Head of caudate nucleus (tissue), 42 donors: ENCODE measurements at regions not wholly inside any gene's neighbourhood (a gene's known extent, or its start where the extent isn't known, plus 50 kb on each side); places are given as distances from the start of the nearest gene placed in this dataset.

ENCODE experiments used
- DNase-seq, 42 donors: peaks; one replicate each; pipeline versions ENCODE4 v3.0.0 to v3.0.0-alpha.2; 2020 to 2021; ENCODE audit warnings: mixed read lengths in 7 of 42
- intact Hi-C: fragments of 100-400 bp; cut with DNase I; formaldehyde crosslinking; loops from one replicate; pipeline ENCODE4 v1.15.0; 2022

DNA sequence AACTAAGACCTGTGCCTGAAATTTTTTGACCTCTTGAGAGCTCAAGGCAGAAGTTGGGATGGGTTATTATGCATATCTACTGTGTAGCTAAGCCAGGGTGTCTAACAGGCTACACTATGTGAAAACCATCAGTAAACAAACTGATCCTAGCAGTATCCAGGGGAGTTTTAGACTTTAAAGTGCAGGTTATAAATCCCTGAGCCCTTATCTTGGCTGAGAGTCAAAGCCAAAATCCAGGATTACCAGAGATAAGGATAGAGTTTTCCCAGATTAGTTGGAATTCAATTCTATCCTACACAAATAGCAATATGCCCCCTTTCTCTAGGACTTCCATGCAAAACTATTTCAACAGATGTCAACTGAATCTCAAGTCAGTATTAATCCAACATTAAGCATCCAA is 1229.7 kb downstream of the GRIK2 start:
- no peak for DNase-seq
- intact Hi-C loops = no loop called here

DNA sequence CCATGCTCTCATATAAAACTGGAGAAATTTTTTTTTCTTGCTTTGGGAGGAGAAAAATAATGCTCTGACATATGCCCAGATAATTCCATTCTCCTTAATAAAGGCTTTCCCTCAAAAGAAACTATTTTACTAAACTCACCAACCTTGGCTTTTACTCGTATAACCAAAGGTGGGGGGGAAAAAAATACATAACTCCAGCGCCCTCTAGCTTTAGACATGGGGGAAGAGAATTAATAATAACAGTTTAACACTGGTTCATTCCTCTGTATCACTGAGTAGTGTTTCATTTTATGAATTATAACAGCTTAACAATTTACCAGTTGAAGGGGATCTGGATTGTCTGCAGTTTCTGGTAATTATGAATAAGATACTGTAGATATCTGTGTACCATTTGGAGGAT is 1226.1 kb downstream of the GRIK2 start:
- intact Hi-C loops = no loop called here
- DNase-seq = peak in 6 of 42 donors; percentile 3 to 12 (median 7)

DNA sequence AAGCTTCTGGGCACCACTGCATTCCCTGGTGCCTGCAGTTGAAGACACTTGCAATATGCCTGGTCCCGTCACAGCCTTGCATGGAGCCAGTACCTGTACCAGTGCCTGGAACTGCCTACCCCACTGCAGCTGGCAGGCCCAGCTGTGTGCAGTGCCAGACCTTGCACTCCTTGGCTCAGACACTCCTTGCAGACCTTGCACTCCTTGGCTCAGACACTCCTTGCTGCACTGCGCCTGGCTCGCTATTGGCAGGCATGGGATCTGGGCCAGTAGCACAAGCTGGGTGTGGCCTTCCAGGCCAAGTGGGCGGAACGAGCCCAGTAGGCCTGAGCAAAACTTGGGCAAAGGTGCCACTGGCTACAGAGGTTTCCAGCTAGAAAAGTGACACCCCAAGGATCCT is 1189.1 kb downstream of the GRIK2 start:
- no peak for DNase-seq
- intact Hi-C loops = no loop called here

DNA sequence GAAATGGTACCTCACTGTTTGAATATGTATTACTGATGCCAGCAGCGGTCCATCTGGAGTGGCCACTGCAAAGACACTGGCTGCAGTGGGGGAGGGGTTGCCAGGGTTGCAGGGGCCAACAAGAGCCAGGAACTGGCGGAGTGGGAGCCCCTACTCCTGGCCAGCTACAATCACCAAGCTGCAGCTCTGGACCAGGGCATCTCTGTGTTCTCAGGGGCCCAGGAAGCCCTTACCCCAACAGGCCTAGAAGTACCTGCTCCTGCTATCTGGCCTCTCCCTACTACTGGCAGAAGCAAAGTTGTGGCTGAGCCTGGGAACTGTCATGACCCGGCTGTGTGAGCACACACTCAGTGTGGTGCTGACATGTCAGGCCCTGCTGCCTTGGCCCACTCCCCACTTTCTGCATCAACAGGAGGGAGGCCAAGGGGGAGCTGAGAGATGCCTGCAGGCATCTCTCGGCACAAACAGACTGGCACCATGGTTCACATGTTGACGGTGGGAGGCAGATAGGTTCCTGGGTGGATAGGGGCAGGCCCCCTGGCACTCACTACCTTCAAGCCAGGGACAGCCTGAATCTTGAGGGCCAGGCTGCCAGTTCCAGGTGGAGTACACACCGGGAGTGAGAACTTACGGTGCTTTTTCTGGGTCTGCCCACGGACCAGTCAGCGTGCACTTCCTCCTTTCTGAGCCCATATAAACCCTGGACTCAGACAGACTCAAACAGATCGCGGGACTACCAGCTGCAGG is 1188.0 kb downstream of the GRIK2 start:
- DNase-seq = no peak
- intact Hi-C loops = no loop called here

DNA sequence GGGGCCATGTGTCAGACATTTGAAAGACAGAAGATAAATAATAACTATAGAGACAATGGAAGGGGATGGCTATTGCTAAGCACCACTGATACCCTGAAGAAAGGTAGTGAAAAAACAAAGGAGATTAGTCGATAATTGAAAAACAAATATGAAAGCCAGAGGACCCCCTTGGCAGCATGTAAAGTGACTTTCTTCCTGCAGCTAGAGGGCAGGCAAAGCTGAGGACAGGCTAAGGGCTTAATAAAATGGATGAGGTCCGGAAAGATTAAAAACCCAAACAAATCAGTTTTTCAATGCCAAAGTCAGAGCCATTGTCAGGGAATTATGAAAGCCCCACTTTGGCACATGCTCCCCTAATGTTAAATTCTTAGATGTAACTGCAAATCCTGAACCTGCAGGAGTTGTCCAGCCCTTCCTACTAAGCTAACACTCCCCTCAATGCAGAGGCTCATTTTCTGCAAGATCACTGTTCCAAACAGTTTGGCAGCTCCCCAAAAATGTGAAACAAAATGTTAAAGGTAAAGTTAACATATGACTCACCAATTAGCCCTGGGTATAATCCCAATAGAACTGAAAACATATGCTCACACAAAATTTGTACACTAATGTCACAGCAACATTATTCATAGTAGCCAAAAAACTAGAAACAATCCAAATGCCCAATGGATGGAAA is 1177.9 kb downstream of the GRIK2 start:
- intact Hi-C loops = no loop called here
- DNase-seq = no peak

DNA sequence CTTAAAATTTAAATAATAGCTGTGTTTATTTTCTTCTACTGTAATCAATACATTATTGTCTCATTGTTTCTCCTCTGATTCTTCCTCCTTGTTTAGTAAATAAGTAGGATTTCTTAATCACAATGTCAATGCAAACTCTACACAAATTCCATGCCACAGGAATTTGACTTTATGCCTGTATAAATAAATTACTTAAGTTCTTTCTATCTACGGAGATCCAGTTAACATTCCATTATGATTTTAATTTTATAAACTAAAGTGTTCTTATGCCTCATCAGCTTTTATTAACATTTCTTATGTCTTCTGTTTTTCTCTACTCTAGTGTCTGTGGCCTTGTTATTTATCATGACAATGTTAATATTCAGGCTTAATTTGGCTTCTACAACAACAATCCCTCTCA is 1169.2 kb downstream of the GRIK2 start:
- intact Hi-C loops = no loop called here
- no peak for DNase-seq

DNA sequence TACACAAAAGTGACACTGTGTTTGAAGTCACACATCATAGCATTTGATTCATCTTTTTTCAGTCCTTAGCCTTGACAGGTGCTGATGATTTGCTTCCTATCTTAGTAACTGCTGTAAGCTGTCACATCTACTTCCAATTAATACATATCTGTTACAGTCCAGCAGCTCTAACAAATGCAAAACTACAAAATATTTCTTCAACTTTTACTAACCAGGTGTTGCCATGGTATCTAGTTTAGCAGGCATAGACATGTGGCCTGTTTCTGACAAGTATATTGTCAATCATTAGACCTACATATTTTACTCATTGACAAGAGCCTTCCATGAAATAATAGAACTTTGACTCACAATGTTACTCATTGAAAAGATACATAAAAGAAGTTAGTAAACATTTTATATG is 1159.7 kb downstream of the GRIK2 start:
- DNase-seq = no peak
- intact Hi-C loops = no loop called here

DNA sequence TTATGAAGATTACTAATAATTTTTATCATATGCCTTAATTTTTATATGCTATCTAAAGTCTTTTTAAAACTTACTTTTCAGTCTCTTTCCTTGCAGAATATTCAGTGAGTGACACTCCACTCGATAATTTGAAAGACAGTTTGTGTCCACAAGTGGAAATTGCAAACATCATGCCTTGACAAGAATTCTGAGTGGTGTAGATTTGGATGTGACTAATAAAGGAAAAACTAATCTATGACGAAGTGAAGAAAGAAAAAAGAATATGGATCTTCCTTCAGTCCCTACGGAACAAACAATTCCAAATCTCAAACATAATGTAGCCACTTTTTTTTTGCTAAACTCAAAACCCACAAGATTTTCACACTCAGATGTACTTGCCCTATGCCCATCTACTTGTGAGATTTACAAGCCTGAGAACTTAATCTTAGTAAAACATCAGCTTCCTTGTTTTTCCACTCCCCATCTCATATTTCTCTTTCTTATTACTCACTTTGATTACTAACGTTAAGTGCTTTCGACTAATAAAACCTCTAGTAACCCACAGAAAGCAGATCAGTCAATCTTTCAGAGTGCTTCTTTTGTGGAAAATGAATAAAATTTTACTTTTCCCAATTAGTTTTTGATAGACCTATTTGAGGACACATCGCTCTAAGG is 1155.8 kb downstream of the GRIK2 start:
- intact Hi-C loops = no loop called here
- no peak for DNase-seq

DNA sequence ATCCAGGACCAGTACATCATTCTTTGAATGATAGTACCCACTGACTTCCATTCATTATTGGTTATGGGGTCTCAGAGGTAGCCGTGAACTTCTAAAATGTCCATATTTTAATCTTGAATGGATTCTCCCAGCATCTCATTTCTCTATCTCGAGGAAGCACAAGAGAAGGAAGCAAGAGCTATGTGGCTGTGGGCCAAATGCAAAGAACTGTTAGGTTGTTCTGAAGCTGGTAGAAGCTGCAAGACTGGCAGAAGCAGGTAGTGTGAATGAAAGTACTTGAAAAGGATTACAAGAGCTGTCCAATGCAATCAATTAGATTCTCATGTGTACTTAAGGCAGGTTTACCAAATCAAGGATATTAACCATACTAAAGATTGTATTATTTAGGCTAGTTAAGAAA is 1131.8 kb downstream of the GRIK2 start:
- intact Hi-C loops = no loop called here
- no peak for DNase-seq

DNA sequence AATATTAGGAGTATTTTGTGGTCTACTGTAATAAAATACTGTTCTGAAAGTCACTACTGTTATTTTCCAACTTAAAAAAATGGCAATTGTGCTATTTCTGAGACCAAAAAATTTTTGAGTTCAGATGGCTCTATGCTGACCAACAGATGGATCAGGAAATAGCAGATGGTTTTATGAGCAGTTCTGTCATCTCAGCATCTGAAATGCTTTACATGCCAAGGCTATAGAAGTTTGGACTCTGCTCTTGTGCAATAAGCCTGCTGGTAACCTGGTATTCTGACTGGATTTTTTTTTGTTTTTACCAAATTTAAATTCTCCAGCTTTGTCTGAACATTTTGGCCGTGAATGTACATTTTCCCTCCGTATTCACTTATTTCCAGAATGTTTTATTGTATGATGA is 1127.5 kb downstream of the GRIK2 start:
- DNase-seq = no peak

DNA sequence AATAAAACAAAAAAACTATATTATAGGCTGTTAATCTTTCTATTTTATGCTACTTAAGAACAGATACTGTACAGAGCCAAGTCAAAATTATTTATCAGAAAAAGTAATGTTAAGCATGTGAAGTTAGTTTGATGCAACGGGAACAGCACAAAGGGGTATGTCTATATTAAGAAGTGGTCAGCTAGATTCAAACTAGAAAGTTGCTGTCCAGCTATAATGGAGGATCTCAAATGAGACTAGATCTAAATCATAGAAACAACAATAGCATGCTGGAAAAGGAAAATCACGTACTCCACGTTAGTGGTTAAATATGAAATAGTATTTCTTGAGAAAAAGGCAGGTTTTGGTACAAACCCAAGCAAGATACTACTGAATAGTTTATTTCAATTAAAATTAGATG is 1124.0 kb downstream of the GRIK2 start:
- intact Hi-C loops = no loop called here
- DNase-seq = no peak

More for the DNA sequence above, 1127.5 kb downstream of the GRIK2 start:
- intact Hi-C loops = no loop called here

DNA sequence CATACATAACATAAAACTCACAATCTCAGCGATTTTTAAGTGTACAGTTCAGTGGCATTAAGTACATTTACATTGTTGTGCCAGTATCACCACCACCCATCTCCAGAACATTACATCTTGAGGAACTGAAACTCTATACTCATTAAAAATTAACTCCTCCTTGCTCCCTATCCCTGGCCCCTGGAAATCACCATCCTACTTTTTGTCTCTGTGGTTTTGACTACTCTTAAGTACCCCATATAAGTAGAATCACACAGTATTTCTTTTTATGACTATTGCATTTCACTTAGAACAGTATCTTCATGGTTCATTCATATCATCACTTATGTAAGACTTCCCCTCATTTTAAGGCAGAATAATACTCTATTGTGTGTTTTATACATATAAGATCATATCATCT is 1108.1 kb downstream of the GRIK2 start:
- intact Hi-C loops = no loop called here
- DNase-seq = no peak

DNA sequence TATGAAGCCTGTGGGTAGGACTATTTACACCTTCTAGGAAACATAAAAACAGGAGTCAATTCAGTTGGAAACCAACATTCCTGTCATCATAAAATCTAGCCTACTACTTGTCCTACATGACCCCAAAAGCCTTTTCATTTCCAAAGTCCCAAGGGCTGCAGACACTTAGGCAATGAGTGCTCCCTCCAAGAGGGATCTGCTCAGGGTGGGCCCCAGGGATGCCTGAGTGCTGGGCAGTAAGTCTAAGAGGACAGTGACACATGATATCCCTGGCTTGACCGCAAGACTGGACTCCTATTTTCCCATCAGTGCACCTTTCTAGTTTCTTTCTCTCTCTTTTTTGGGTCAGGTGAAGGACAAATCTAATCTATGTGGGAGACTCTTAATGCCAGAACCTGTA is 1101.3 kb downstream of the GRIK2 start:
- intact Hi-C loops = no loop called here
- DNase-seq = no peak

DNA sequence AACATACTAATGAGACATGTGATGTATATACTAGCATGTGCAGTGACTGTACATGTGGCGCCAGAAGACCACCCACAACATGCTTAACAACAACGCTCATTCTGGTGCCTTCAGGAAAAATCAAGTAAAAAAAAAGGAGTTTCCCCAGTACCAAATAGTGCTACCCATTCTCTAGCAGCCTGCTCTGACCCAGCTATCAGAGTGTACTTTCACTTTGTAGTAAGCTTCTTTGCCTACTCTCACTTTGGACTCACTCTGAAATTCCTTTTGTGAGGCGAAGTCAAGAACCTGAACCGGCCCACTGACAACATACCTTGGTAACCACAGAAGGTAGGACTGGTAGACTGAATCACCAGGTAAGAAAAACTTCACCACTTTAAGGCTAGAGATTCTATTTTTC is 1100.0 kb downstream of the GRIK2 start:
- DNase-seq = no peak
- intact Hi-C loops = no loop called here

DNA sequence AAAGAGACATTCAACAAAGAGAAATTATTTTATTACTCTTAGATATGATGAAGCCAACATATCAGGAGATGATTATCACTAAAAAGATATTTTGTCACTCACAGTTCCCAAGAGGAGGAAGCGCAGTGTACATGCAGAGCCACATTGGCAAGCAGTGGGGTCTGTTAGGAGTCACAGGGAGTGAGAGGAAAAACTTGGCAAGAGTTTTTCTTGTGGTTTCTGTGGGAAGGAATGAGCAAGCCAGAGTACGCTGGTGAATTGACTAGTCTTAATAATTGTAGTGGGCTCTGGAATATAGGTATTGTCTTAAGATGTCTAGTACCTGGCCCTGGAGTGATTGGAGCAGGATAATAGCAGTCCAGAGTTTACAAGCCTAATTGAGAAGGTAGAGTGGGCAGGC is 1095.2 kb downstream of the GRIK2 start:
- DNase-seq = no peak
- intact Hi-C loops = no loop called here

DNA sequence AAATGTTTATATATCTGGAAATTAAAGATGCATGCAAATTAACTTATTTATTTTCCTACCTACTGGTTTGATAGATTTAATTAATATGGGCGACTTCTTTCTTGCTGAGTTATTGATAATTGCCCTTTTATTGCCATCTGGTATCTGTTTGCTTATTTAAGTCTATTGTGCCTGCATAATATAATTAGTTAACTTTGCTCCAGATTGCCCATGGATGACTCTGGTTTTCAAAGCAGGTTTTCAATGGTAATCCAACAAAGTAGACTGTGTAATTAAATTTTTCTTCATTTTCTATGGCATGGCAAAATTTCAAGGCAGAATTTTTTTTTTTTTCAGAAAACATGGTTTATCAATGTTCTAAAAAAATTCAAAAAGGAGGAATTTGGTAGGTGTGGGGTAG is 1092.0 kb downstream of the GRIK2 start:
- DNase-seq = no peak
- intact Hi-C loops = no loop called here

DNA sequence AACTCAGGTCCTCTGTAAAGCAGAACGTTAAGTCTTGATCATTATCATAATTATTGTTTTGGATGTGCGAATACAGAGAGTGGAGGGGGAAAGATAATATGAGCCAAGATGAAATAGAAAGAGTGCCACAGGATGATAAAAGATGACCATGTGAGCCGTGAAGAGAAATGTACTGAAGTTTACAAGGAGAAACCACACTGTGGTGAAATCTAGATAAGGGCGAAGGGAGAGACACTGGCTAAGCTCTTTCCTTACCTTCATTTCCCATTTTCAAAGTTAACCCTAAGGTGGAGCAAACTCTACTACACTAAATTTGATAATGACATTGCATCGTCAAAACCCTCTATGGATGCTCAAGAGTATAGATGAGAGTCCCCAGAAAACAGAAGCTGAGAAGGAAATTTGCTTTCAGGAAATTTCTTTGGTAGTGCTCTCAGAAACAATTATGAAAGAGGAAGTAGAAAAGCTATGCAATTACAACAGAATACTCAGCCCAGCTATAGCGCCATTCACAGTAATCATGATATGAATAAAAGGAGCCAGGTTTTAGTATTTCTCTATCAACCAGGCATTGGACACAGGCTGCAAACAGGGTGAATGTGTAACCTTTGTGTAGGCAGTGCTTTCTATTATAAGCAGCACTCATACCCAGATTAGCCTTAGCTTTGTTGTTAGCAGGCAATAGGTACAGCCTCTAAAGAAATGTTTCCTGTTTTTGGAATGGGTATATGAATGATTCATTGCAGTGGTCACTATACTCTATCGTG is 1080.7 kb downstream of the GRIK2 start:
- DNase-seq = no peak
- intact Hi-C loops = no loop called here

DNA sequence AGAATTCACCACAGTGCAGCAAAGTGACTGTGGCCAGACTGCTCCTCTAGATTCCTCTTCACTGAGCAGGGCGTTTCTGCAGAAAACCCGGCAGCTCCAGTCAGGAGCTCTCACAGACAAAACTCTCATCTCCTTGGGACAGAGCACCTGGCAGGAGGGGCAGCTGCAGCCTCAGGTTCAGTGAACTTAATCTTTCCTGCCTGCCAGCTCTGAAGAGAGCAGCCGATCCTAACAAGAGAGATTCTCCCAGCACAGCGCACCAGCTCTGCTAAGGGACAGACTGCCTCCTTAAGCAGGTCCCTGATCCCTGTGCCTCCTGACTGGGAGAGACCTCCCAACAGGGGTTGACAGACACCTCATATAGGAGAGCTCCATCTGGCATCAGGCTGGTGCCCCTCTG is 1065.5 kb downstream of the GRIK2 start:
- DNase-seq = no peak

DNA sequence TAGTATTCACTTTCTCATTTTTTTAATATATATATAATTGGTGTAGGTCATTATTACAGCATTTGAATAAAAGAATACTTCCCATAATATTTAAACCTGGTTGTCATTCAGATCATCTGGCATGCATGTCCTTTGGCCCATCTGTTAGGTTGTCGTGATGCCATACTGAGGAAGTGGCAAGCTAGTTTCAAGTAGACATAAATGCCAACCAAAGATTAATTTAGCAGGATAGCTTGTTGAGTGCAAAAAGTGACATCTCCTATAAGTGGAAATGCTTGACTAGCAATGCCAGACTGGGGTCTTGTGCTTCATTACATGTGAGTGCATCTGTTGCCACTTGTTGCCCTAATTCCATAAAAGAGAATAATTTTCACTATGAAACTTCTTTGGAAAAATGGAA is 1044.7 kb downstream of the GRIK2 start:
- DNase-seq = no peak
- intact Hi-C loops = no loop called here

More for the DNA sequence above, 1065.5 kb downstream of the GRIK2 start:
- intact Hi-C loops = no loop called here
